ENCODE measurements at regions not wholly inside any gene's neighbourhood (a gene's known extent, or its start where the extent isn't known, plus 50 kb on each side); places are given as distances from the start of the nearest gene placed in this dataset.

- FAIRE-seq: peak; percentile 96
- peak; percentile 41 for DNase-seq (ENCODE audit: insufficient read length, low spot score)
Observed at GRCh38 chr2:44825702-44826101, 115.8 kb upstream of the SIX3 start.

DNA sequence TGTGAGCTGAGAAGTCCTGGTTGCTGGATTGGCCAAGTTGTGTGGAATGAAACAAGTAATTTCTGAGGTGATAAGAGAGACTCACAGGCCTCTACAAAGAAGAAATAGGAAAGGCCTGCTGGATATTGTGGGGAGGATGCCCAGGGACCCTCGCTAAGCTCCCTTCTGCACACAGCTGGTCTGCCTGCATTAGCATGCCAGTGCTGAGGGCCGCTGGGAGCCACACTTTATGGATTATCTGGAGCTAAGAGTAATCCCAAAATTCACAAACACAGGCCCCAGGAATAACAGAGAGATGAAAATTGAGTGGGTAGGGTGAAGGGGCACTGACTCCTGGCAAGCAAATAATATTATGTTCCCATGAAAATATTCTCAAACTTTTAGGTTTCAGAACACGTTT lies 114.9 kb upstream of the SIX3 start:
- DNase-seq (ENCODE audit: insufficient read length, low spot score) (no peak), FAIRE-seq (peak; percentile 18)

DNA sequence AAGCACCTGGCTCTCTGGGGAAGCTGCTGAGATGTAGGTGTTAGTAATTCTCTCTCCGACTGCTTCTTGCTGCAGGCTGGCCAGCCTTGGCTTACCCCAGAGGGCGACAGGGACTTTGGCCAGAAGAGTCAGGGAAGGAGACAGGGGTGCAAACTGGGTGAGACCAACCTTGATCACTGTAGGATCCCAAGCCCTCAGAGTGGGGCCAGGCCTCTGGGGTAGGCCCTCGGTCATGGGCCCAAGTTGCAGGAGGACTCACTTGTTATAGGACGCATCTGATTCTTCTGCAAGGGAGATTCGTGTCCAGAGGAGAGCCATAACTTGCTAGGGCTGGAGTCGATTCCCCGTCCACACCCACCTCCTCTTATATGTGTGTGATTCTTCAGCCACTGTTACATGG lies 111.7 kb upstream of the SIX3 start:
- DNase-seq (ENCODE audit: insufficient read length, low spot score): no peak
- no peak for FAIRE-seq

- DNase-seq (ENCODE audit: insufficient read length, low spot score) (no peak), FAIRE-seq (peak; percentile 87)
Observed at GRCh38 chr2:44833171-44834069, 108.1 kb upstream of the SIX3 start.

DNA sequence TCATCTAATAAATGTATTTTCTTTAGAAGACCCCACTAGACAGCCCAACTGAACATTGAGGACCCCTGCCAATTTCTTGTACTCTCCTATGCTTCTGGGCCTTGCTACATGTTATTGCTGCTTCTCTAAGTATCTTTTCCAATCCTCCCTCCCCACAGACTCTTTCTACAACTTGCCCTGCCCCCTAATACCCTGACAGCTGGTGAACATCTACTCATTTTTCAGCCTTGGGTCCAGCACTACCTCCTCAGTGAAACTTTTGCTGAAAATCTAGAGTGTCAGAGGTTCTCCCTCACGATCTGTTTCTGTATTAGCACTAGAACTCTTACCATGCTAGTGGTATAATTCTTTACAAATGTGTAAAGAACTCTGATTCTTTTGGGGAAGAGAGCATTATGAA lies 106.8 kb upstream of the SIX3 start:
- no peak for FAIRE-seq

DNA sequence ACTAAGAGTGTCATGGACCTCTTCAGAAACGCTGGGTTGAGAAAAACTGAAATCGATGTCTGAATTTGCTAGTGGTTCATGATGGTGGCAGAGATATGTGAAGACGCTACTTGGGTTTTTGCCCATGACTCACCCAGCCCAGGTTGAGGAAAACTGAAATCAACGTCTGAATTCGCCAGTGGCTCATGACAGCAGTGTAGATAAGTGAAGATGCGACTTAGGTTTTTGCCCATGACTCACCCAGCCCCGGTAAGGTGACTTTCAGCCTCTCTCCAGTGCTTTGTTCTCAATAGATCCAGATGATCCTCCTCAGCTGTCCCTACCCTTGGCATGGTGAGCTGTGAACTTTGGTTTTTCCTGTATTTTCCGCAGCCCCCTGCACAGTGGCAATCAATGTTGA lies 105.3 kb upstream of the SIX3 start:
- DNase-seq (ENCODE audit: insufficient read length, low spot score): no peak
- peak; percentile 26 for FAIRE-seq

More for the DNA sequence above, 106.8 kb upstream of the SIX3 start:
- DNase-seq (ENCODE audit: insufficient read length, low spot score): no peak

DNA sequence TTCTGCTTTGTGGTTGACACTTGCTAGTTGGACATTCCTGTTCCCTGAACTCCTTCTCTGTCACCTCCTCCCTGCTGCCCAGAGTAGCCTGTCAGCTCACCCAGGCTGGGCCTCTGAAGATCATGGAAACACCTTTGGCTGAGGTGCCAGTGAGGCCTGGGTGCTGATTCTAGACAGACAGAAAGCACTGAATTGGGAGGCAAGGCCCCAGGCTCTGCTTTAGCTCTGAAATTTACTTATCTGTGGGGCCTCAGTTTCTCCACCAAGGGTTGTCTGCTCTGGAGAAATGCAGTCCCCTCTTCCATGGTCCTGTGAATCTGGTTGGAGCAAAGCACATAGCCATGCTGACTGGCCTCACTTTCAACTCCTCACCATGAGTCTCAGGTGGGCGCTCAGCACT lies 104.6 kb upstream of the SIX3 start:
- DNase-seq (ENCODE audit: insufficient read length, low spot score) (no peak), FAIRE-seq (no peak)

DNA sequence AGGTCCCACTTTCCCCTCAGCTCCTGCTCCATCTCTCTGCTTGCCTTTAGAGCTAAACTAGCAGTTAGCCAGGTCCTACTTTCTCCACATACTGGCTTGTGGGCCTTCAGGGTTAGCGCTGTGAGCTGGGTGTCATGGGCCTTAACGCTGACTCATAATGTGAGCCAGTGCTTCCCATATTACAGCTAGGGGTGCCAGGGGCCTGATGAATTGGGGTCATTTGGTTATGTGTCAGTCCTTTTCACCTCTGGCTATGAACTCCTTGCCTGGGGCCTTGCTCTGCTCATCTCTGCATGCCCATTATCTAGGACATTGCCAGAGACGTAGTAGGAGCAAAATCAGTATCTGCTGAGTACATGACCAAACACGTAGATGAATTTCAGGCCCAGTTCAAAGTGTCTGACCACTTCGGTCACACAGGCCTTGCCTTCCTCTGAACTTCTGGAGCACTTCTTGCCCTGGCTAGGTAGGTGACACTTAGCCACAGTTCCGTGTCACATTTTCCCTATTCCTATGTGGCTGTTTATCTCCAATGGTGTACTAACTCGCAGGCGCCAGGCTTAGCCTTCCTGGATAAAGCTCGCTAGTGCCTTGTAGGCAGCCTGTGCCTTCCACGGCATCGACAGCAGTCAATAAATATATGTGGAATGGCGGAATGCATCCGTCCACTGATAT lies 103.2 kb upstream of the SIX3 start:
- FAIRE-seq: peak; percentile 28
- no peak for DNase-seq (ENCODE audit: insufficient read length, low spot score)

DNA sequence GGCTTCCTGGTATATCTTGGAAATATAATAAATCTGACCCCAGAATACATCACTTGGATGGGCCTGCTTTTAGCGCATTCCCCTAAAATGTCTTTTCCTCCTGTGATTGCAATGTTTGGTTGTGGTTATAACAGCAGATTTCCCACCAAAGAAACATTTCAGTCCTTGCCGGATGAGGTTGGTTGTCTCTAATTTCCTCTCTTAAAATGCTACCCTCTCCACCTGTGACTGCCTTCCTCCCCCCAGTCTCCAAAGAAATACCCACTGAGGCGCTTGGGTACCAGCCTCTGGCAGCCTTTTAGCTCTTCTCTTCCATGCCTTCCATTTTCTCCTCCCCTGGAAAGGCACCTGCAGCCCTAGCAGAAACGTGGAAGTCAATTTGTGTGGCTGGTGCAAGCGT lies 102.1 kb upstream of the SIX3 start:
- FAIRE-seq (no peak), DNase-seq (ENCODE audit: insufficient read length, low spot score) (no peak)

GRCh38 chr2:44839771-44840502 lies 101.6 kb upstream of the SIX3 start:
- FAIRE-seq: peak; percentile 75
- no peak for DNase-seq (ENCODE audit: insufficient read length, low spot score)

GRCh38 chr2:44840503-44840850 lies 101.0 kb upstream of the SIX3 start:
- FAIRE-seq: no peak

GRCh38 chr2:44843086-44843485 lies 98.4 kb upstream of the SIX3 start:
- no peak for FAIRE-seq
- no peak for DNase-seq (ENCODE audit: insufficient read length, low spot score)

More at GRCh38 chr2:44840503-44840850, 101.0 kb upstream of the SIX3 start:
- no peak for DNase-seq (ENCODE audit: insufficient read length, low spot score)

DNA sequence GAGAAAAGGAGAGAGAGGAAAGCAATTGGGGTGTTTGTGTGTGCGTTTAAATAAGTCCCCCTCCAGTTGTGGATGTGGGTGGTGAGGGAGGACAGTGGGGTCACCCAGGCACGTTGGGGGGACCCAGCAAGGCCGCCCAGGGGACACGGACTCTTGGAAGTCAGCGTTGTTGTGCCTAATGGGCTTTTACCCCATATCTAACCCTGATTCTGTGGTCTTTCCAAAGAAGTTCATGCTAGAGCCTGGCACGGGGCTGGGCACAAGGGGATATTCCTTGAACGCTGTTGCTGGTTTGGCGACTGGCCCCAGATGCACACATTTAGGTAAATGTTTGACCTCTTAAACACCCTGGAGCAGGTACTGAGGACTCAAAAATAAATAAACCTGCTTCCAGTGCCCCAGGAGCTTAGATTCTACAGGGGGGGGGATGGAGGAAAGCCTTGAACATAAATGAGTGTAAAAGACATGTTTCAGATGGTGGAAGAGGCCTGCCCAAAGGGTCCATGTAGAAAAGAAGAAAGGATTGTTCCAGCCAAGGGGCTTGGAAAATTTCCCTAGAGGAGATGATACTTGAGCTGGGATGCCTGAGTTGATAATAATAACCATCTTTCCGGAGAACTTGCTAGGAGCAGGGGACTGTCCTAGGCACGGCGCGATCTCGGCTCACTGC lies 97.7 kb upstream of the SIX3 start:
- DNase-seq (ENCODE audit: insufficient read length, low spot score) (no peak), FAIRE-seq (no peak)

DNA sequence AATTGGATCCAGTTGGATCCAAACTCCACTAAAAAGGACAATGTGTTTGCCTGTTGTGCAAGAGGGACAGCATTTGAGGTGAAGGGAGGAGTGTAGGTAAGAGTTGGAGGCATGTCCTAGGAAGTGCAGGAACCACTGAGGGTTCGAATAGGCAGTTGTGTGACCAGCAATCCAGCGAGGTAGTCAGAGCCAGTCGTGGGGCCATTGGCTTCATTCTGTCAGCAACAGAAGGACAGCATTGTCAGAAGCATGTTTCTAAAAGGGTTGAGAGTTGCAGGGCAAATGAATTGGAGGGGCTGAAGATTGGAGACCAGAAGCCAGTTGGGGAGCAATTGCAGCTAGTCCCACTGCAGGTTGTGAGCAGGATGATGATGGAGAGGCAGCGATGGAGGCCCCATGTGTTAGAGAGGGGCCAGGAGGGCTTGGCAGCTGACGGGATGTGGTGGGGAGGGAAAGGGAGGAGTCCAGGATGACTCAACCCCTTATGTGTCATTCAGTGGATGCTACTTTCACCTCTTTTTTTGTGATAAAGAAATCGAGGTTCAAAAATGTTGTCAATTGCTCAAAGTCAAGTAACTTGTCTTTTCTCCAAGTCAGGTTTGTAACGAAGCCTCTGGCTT lies 96.7 kb upstream of the SIX3 start:
- DNase-seq (ENCODE audit: insufficient read length, low spot score): no peak

GRCh38 chr2:44848026-44848425 lies 93.5 kb upstream of the SIX3 start:
- no peak for FAIRE-seq
- no peak for DNase-seq (ENCODE audit: insufficient read length, low spot score)

More for the DNA sequence above, 96.7 kb upstream of the SIX3 start:
- peak; percentile 47 for FAIRE-seq

- DNase-seq (ENCODE audit: insufficient read length, low spot score) (no peak), FAIRE-seq (no peak)
Observed at GRCh38 chr2:44850016-44850415, 91.5 kb upstream of the SIX3 start.

- FAIRE-seq: no peak
- no peak for DNase-seq (ENCODE audit: insufficient read length, low spot score)
Observed at GRCh38 chr2:44851518-44851917, 90.0 kb upstream of the SIX3 start.

DNA sequence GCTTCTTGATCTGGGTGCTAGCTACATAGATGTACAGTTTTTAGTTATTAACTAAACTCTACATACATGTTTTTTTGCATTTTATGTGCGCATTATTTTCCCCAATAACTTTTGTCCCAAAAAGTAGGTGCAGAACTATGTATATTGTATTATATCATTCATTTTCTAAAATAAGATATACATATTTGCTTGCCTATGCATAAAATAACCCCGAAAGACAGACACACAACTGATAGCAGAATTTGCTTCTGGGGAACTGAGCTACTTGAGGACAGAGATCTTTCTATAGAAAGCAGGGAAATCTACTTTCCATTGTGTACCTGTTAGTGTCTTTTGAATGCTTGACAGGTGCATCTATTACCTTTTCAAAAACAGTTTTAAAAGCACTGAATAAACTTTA lies 88.9 kb upstream of the SIX3 start:
- FAIRE-seq (no peak), DNase-seq (ENCODE audit: insufficient read length, low spot score) (no peak)

GRCh38 chr2:44859337-44859736 lies 82.2 kb upstream of the SIX3 start:
- DNase-seq (ENCODE audit: insufficient read length, low spot score) (no peak), FAIRE-seq (no peak)

GRCh38 chr2:44866152-44866551 lies 75.3 kb upstream of the SIX3 start:
- FAIRE-seq (no peak), DNase-seq (ENCODE audit: insufficient read length, low spot score) (no peak)

Measured in GM19239 (cell line).